KMS-11 (cell line): ENCODE measurements at regions not wholly inside any gene's neighbourhood (a gene's known extent, or its start where the extent isn't known, plus 50 kb on each side); places are given as distances from the start of the nearest gene placed in this dataset.

Experiments used
- H2AFZ ChIP-seq: fragments of 200-600 bp; sonication (generic); 2 replicates; pipeline ENCODE4 v1.6.1; 2016; ENCODE audit warnings: antibody characterized with exemption, mixed run types, low read depth
- H3K27ac ChIP-seq: fragments of 200-600 bp; sonication (generic); 2 replicates; pipeline ENCODE4 v1.6.1; 2016; ENCODE audit warnings: mild to moderate bottlenecking, mixed run types
- H3K27me3 ChIP-seq: fragments of 200-600 bp; sonication (generic); 2 replicates; pipeline ENCODE4 v1.6.1; 2017; ENCODE audit warnings: mild to moderate bottlenecking, low read depth, mixed run types, moderate library complexity; ENCODE audit not compliant: insufficient read depth
- H3K36me3 ChIP-seq: fragments of 200-600 bp; sonication (generic); 2 replicates; pipeline ENCODE4 v1.6.1; 2017; ENCODE audit warnings: mild to moderate bottlenecking, mixed run types; ENCODE audit not compliant: insufficient read depth
- H3K4me1 ChIP-seq: fragments of 200-600 bp; sonication (generic); 2 replicates; pipeline ENCODE4 v1.6.1; 2016; ENCODE audit warnings: mild to moderate bottlenecking, low read depth, mixed run types; ENCODE audit not compliant: poor library complexity, severe bottlenecking
- H3K4me2 ChIP-seq: fragments of 200-600 bp; sonication (generic); 2 replicates; pipeline ENCODE4 v1.7.0; 2016; ENCODE audit warnings: mild to moderate bottlenecking, mixed run types
- H3K4me3 ChIP-seq: fragments of 200-600 bp; sonication (generic); IDR thresholded peaks from 2 replicates; pipeline ENCODE4 v1.6.1; 2017; ENCODE audit warnings: low read depth, low read length, mixed read lengths; ENCODE audit not compliant: insufficient read depth
- H3K79me2 ChIP-seq: fragments of 200-600 bp; sonication (generic); 2 replicates; pipeline ENCODE4 v1.6.1; 2016; ENCODE audit warnings: low read depth, mixed run types; ENCODE audit not compliant: insufficient read depth
- H3K9ac ChIP-seq: fragments of 200-600 bp; sonication (generic); 2 replicates; pipeline ENCODE4 v1.6.1; 2016; ENCODE audit warnings: mild to moderate bottlenecking, mixed run types
- H4K20me1 ChIP-seq: fragments of 200-600 bp; sonication (generic); 2 replicates; pipeline ENCODE4 v1.6.1; 2016; ENCODE audit warnings: mild to moderate bottlenecking, mixed run types; ENCODE audit not compliant: insufficient read depth
- CTCF ChIP-seq: fragments of 200-600 bp; sonication (generic); conservative IDR thresholded peaks from 2 replicates; pipeline ENCODE4 v1.6.1; 2017; ENCODE audit warnings: low read depth, mild to moderate bottlenecking, antibody characterized with exemption, low read length, moderate library complexity, mixed read lengths

DNA sequence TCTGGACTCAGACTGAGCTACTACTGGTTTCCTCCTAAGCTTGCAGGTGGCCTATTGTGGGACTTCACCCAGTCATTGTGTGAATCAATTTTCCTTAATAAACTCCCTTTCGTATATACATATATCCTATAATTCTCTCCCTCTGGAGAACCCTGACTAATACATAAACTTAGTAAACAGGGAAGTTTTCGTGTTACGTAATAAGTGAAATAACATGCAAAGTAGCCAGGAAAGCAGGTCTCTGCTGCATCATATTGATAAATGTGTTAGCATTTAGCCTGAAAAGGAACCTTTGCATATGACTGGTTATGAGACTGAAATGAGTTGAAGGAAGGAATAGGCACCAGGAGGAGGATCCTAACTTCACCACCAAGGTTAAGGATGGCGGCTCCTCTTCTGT, 527.2 kb upstream of the FAM98A start:
- no peak for TF ChIP-seq CTCF
- Histone ChIP-seq H3K9ac (no peak overlapping the region), H3K36me3 (no peaks in the 10 kb centered on the region), H3K4me1 (no peaks in the 10 kb centered on the region), H4K20me1 (no peaks in the 10 kb centered on the region), H2AFZ (no peak overlapping the region), H3K27me3 (no peaks in the 10 kb centered on the region), H3K79me2 (no peaks in the 10 kb centered on the region), H3K27ac (no peak overlapping the region), H3K4me3 (no peak overlapping the region), H3K4me2 (no peak overlapping the region)

GRCh38 chr2:34123996-34124785, 525.1 kb upstream of the FAM98A start:
- Histone ChIP-seq H2AFZ (no peak overlapping the region), H4K20me1 (no peaks in the 10 kb centered on the region), H3K36me3 (no peaks in the 10 kb centered on the region), H3K79me2 (no peaks in the 10 kb centered on the region), H3K9ac (no peak overlapping the region), H3K4me1 (no peaks in the 10 kb centered on the region), H3K27ac (no peak overlapping the region), H3K4me2 (no peak overlapping the region), H3K27me3 (no peaks in the 10 kb centered on the region), H3K4me3 (no peak overlapping the region)
- no peak for TF ChIP-seq CTCF

DNA sequence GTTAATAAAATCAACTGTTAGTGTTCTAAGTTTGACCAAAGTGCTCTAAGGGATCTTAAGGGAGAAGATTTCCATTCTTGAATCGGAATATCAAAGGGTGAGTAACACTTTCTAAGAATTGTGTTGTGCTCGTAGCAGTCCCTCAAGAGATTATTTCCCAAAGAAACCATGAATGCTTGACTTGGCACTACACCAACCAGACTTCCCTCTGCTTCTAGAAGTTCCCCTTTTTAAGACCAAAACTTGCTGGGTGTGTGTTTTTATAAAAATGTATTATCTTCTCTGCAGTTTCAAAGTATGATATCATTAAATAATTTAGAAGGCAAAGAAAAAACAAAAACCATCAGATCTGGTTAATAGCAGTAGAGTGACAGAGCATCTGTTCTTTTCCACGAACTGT, 522.0 kb upstream of the FAM98A start:
- TF ChIP-seq CTCF, result no peak
- H3K4me3 ChIP-seq, result no peak overlapping the region
- H3K27ac ChIP-seq, result no peak overlapping the region
- no peaks in the 10 kb centered on the region for H4K20me1 ChIP-seq
- H3K27me3 ChIP-seq, result no peaks in the 10 kb centered on the region
- H2AFZ ChIP-seq, result no peak overlapping the region
- H3K4me1 ChIP-seq, result no peaks in the 10 kb centered on the region
- H3K79me2 ChIP-seq, result no peaks in the 10 kb centered on the region
- no peak overlapping the region for H3K9ac ChIP-seq
- H3K4me2 ChIP-seq, result no peak overlapping the region
- H3K36me3 ChIP-seq, result no peaks in the 10 kb centered on the region

- Histone ChIP-seq H2AFZ (no peak overlapping the region), H3K27ac (no peak overlapping the region), H3K36me3 (no peaks in the 10 kb centered on the region), H3K27me3 (no peaks in the 10 kb centered on the region), H3K4me2 (no peak overlapping the region), H3K4me3 (no peak overlapping the region), H3K9ac (no peak overlapping the region), H3K79me2 (no peaks in the 10 kb centered on the region), H4K20me1 (no peaks in the 10 kb centered on the region), H3K4me1 (no peaks in the 10 kb centered on the region)
- TF ChIP-seq CTCF, result no peak
Observed at GRCh38 chr2:34115076-34115475, 516.0 kb upstream of the FAM98A start.
